ENCODE measurements at regions not wholly inside any gene's neighbourhood (a gene's known extent, or its start where the extent isn't known, plus 50 kb on each side); places are given as distances from the start of the nearest gene placed in this dataset.

- Histone ChIP-seq H3K4me3 (replicated peaks; ENCODE audit: low read depth, low read length) (no peak overlapping the region), H3K36me3 (ENCODE audit: control insufficient read depth, insufficient read depth, low read length) (no peaks in the 10 kb centered on the region), H3K27me3 (replicated peaks; ENCODE audit: control insufficient read depth, insufficient read depth, low read length) (no peaks in the 10 kb centered on the region; the same call in 1 of the 2 replicates)
- TF ChIP-seq CTCF (IDR thresholded peaks at IDR 0.05; ENCODE audit: insufficient read depth, low read length, poor library complexity, severe bottlenecking) = no peak
- no peak for DNase-seq (ENCODE audit: extremely low read depth, insufficient read length)
These were observed 166.1 kb upstream of the SEMA6A start for GRCh38 chr5:116740771-116741170.

GRCh38 chr5:116739571-116739970 is 164.9 kb upstream of the SEMA6A start:
- no peak for TF ChIP-seq CTCF (IDR thresholded peaks at IDR 0.05; ENCODE audit: insufficient read depth, low read length, poor library complexity, severe bottlenecking)
- DNase-seq (ENCODE audit: extremely low read depth, insufficient read length) = no peak
- H3K36me3 ChIP-seq (ENCODE audit: control insufficient read depth, insufficient read depth, low read length) = no peaks in the 10 kb centered on the region
- no peak overlapping the region for H3K4me3 ChIP-seq (replicated peaks; ENCODE audit: low read depth, low read length)
- H3K27me3 ChIP-seq (replicated peaks; ENCODE audit: control insufficient read depth, insufficient read depth, low read length) = no peaks in the 10 kb centered on the region; the same call in 1 of the 2 replicates

- no peak for DNase-seq (ENCODE audit: extremely low read depth, insufficient read length)
- TF ChIP-seq CTCF (IDR thresholded peaks at IDR 0.05; ENCODE audit: insufficient read depth, low read length, poor library complexity, severe bottlenecking) = no peak
- H3K27me3 ChIP-seq (replicated peaks; ENCODE audit: control insufficient read depth, insufficient read depth, low read length) = no peaks in the 10 kb centered on the region; the same call in 1 of the 2 replicates
- no peak overlapping the region for H3K4me3 ChIP-seq (replicated peaks; ENCODE audit: low read depth, low read length)
- H3K36me3 ChIP-seq (ENCODE audit: control insufficient read depth, insufficient read depth, low read length) = no peaks in the 10 kb centered on the region
These were observed 164.1 kb upstream of the SEMA6A start for GRCh38 chr5:116738615-116739261.

- no peaks in the 10 kb centered on the region; the same call in 1 of the 2 replicates for H3K27me3 ChIP-seq (replicated peaks; ENCODE audit: control insufficient read depth, insufficient read depth, low read length)
- TF ChIP-seq CTCF (IDR thresholded peaks at IDR 0.05; ENCODE audit: insufficient read depth, low read length, poor library complexity, severe bottlenecking) = no peak
- H3K36me3 ChIP-seq (ENCODE audit: control insufficient read depth, insufficient read depth, low read length) = no peaks in the 10 kb centered on the region
- DNase-seq (ENCODE audit: extremely low read depth, insufficient read length) = no peak
- H3K4me3 ChIP-seq (replicated peaks; ENCODE audit: low read depth, low read length) = no peak overlapping the region
These were observed 163.6 kb upstream of the SEMA6A start for GRCh38 chr5:116738239-116738614.

- no peak for DNase-seq (ENCODE audit: extremely low read depth, insufficient read length)
These were observed 162.0 kb upstream of the SEMA6A start for GRCh38 chr5:116736671-116737070.

More at GRCh38 chr5:116736671-116737070, 162.0 kb upstream of the SEMA6A start:
- TF ChIP-seq CTCF (IDR thresholded peaks at IDR 0.05; ENCODE audit: insufficient read depth, low read length, poor library complexity, severe bottlenecking) = no peak
- Histone ChIP-seq H3K27me3 (replicated peaks; ENCODE audit: control insufficient read depth, insufficient read depth, low read length) (no peaks in the 10 kb centered on the region; the same call in 1 of the 2 replicates), H3K36me3 (ENCODE audit: control insufficient read depth, insufficient read depth, low read length) (no peaks in the 10 kb centered on the region), H3K4me3 (replicated peaks; ENCODE audit: low read depth, low read length) (no peak overlapping the region)

All from GM06990 (cell line).